GM18505 (cell line): ENCODE measurements at regions not wholly inside any gene's neighbourhood (a gene's known extent, or its start where the extent isn't known, plus 50 kb on each side); places are given as distances from the start of the nearest gene placed in this dataset.

ENCODE experiments used
- ATAC-seq: cut with Tn5 transposase; IDR thresholded peaks from one replicate; pipeline ENCODE4 v1.9.1; 2021; ENCODE audit not compliant: unreplicated experiment
- POLR2A ChIP-seq: IDR thresholded peaks from 4 replicates; pipeline ENCODE4 v1.6.1; 2011; ENCODE audit warnings: borderline replicate concordance; ENCODE audit not compliant: insufficient read depth, insufficient read length; ENCODE audit errors: extremely low read depth

DNA sequence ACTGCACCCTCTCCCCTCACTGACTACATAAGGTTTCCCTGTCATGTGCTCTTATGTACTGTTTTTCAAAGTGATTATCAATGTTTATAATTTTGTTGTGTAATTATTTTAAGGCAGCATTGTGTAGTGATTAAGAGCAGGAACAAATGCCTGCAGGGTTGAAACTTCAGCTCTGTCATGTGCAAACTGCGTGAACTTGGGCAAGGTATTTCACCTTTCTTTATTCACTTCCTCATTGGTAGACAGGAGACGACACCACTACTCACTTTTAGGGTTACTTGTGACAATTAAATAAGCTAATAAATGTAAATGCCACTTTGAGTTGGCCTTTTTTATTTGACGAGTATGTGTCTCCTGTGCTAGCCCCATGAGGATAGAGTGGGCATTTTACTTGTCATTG, 86.5 kb upstream of the E2F8 start:
- TF ChIP-seq POLR2A, result no peak
- ATAC-seq, result no peak

DNA sequence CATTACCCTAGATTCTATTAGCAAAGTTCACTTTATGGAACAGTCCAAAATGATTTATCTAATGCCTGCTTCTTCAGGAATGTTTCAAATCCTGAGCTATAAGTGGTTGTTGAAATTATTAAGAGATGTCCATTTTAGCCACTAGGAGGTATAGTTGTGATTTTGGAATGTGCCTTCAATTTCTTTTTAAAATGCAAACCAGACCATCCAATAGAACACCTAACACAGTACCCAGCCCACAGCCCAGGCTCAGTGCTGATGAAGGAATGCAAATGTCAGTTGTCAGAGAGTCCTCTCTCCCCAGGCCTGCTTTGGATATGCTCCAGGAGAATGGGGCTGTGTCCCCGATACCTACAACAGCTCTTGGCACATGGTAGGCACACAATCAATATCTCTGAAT, 85.8 kb upstream of the E2F8 start:
- TF ChIP-seq POLR2A, result no peak
- no peak for ATAC-seq

DNA sequence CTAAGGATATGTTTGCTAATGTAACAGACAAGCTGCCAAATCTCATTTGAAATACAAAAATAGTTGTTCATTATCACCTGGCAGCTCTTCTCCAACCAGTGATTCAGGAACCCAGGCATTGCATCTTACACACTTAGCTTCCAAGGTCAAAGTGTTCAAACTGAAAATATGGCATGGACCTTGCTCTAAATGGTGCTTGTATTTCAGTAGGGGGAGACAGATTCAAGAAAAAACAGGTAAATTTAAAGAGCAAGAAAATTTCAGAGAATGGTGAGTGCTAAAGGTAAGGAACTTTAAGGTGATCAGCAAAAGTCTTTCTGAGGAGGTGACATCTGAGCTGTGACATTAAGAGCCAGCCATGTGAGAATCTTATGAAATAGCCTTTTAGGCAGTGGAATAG, 82.8 kb upstream of the E2F8 start:
- no peak for ATAC-seq
- no peak for TF ChIP-seq POLR2A

DNA sequence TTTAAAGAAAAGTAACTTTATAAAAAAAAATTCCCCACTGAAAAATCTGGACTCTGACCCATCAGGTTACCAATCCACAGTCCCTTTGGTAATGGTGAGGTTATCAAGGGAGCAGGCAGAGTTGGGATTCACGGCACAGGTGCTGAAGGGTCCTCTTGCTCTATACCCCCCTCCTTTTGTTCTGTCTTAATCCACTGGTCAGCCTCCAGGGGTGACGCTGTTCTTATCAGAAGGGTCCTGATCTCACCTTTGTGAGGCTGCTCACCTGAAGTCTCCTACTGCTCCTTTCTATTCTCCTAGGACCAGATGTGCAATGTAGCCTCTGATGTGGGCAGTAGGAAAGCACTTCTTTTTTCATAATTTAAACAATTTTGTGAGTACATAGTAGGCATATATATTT, 80.6 kb upstream of the E2F8 start:
- no peak for TF ChIP-seq POLR2A
- no peak for ATAC-seq

DNA sequence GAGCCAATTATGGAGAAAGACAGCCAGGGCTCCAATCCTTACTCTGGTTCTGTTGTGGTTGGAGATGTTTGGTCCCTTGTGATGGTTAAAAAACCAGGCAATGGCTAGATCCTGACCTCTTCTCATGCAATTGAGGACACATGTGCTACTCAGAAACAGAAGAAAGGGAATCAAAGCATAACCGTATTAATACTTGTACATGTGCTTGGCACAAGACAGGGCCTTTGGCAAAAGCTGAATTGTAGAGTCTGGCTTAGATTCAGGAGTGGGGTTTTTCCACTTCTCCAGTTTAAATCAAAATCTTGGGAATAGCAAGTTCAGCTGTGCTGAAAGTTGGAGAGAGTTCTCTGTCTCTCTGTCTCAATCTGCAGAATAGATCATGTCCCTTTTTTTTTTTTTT, 80.1 kb upstream of the E2F8 start:
- TF ChIP-seq POLR2A, result no peak
- no peak for ATAC-seq

DNA sequence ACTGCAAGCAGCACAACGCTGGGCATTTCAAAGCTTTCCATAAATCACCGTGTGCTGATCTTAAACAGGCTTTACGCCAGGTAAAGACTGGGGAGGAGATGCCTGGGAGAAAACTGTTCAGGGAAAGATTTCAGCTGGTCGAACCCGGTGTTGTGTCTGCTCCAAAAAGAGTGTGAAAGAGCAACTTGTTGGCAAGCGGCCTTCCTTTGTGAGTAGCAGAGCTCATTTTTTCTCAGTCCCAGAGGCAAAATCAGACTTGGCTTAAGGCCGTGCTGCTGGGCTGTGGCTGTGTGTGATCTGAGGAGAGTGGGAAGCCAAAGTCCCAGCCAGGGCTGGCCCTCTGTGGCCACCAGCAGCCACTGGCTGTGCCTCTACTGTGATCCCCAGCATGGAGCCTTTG, 75.7 kb upstream of the E2F8 start:
- ATAC-seq, result no peak
- TF ChIP-seq POLR2A, result no peak

DNA sequence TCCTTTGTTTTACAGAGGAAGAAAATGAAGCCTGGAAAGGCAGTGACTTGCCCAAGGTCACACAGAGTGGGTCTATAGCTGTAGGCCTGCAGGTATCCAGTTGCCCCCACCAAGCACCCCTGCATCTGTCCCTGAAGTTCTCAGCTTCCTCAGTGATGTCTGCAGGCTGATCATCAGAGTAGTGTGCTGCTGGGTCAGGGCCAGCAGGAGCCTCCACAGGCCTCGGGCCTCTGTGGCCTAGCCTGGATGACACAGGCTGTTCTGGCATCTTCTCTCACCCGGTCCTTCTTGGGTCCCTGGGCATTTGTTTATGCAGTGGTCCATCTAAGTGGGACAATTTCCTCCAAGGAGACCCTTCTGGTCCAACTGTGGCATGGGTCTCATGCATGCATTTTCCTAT, 74.8 kb upstream of the E2F8 start:
- no peak for TF ChIP-seq POLR2A
- no peak for ATAC-seq

DNA sequence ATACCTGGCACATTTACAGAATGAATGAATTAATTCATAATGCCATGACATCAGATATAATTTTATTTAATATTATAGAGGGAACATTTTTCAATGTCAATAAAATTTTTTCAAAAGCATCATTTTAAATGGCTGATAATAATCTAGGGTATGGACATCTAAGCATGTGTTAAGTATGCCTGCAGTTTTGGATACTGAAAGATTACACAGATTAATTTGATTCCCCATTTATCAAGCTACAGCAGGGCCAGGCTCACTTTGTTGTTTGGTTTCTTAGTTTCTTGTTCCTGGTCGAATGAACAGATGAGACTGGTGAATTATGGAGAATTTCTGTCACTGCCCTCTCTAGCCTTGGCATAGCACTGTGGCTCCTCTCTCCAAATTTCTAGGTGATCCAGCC, 72.4 kb upstream of the E2F8 start:
- no peak for TF ChIP-seq POLR2A
- no peak for ATAC-seq

DNA sequence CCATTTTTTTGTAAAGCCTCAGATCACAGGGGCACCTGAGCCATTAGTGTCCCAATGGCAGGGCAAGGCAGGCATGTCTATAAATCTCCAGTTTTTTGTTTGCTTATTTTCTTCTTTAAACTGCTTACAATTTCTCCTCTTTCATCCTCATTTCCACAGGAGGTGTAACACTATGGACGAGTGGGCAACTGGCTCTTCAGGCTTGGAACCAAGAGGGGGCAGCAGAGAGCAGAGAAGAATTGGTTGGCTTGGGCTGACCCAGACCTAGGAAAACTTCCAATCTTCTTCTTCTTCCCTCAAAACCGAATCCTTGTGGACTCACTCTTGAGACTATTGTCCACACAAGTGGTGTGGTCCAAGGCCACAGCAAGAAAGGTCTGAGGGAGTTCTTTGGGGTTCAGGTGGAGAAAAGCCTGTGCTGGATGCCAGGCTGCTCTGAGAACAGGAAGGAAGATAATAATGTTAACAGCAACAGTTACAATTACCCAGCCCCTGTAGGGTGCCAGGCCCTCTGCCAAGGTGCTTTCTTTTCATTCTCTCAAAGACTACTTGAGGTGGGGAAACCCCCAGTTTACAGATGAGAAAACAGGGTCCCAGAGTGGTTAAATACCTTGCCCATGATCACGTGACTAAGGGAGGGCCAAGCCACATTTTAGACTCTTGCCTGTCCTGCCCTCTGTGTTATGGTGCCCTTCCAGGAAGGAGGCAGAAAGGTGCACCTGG, 70.7 kb upstream of the E2F8 start:
- ATAC-seq, result peak; percentile 69
- no peak for TF ChIP-seq POLR2A

DNA sequence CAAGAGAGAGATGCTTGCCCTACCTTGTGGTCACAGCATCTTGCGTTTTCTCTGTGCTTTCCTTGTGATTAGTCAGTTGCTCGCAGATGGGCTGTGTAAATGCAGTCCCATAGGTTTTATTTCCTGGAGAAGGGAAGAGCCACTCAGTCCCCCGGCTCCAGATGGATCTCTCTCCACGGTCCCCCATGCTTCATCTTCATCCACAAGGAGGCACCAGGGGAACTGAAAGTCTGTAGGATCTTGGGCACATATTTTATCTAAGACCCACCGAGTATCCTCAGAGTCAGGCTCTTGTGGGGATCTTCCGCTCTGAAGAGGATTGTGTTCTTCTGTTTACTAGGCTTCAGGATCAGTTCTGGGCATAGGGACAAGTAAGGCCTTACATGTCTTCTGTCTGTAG, 66.8 kb upstream of the E2F8 start:
- ATAC-seq, result no peak

DNA sequence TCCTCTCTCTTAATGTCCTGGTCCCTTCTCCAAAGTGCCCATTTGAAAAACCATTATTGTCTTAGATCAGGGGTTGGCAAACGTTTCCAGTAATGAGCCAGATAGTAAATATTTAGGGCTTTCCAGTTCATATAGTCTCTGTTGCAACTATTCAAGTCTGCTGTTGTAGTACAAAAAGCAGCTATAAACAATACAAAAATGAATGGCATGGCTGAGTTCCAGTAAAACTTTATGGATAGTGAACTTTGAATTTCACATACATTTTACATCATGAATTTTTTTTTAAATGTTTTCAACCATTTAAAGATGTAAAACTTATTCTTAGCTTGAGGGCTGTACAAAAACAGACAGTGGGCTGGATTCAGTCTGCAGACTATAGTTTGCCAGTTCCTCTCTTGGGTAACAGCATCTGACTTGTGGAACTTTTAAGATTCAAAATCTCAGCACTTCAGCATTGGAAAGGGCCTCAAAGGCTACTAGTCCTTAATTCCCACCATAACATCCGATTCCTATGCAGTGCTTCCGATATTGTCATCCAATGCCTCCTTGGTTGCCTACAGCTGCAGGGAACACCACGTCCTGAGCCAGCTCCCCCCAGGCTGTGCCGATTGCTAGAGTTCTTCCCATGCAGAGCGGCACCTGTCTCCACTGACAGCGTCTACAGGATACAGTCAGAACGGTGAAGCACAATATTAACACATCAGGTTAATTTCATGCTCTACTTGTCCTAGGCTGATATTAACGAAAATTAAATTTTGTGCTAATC, 65.6 kb upstream of the E2F8 start:
- no peak for TF ChIP-seq POLR2A
- no peak for ATAC-seq

More for the DNA sequence above, 66.8 kb upstream of the E2F8 start:
- no peak for TF ChIP-seq POLR2A

DNA sequence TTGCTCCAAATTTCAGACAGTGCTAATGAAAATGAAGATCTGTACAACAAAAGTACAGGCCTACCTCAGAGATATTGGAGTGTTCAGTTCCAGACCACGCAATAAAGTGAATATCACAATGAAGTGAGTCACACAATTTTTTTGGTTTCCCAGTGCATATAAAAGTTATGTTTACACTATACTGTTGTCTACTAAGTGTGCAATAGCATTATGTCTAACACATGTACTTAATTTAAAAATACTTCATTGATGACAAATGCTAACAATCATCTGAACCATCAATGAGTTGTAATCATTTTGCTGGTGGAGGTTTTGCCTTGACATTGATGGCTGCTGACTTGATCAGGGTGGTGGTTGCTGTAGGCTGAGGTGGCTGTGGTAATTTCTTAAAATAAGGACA, 60.6 kb upstream of the E2F8 start:
- no peak for TF ChIP-seq POLR2A
- no peak for ATAC-seq

DNA sequence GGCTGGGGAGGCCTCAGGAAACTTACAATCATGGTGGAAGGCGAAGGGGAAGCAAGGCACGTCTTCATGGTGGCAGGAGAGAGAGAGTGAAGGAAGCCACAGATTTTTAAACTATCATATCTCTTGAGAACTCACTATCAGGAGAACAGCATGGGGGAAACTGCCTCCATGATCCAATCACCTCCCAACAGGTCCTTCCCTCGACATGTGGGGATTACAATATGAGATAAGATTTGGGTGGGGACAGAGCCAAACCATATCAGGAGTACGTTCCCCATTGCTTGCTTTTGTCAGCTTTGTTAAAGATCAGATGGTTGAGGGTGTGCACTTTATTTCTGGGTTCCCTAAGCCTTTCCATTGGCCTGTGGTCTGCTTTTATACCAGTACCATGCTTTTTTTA, 53.7 kb upstream of the E2F8 start:
- ATAC-seq, result no peak
- no peak for TF ChIP-seq POLR2A

DNA sequence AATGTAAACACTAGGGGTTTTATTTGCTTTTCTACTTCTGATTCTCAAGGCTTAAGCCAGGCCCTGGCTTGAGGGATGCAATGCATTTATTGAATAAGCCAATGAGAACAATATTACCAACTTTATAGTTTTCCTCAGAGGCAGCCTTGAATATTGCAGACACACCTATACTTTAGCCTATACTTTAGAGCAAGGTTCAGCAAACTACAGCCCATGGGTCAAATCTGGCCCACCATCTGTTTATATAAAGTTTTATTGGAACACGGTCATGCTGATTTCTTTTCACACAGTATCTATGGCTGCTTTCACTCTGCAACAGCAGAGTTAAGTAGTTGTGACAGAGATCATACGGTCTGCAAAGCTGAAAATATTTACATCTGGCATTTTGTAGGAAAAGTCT, 50.3 kb upstream of the E2F8 start:
- no peak for ATAC-seq

More for the DNA sequence above, 50.3 kb upstream of the E2F8 start:
- TF ChIP-seq POLR2A, result no peak
